Testis (tissue), 2 donors: ENCODE measurements at regions not wholly inside any gene's neighbourhood (a gene's known extent, or its start where the extent isn't known, plus 50 kb on each side); places are given as distances from the start of the nearest gene placed in this dataset.

Source experiments
- DNase-seq: peaks from one replicate; pipeline ENCODE4 v3.0.0-alpha.2; 2019
- H3K27ac ChIP-seq, 2 donors: fragments of 200-600 bp; sonication (generic); one replicate each; pipeline ENCODE4 v1.5.1; 2019
- H3K27me3 ChIP-seq: fragments of 200-600 bp; sonication (generic); one replicate; pipeline ENCODE4 v1.5.1; 2019
- H3K36me3 ChIP-seq: fragments of 200-600 bp; sonication (generic); one replicate; pipeline ENCODE4 v1.5.1; 2017; ENCODE audit warnings: low read depth; ENCODE audit errors: missing control alignments
- H3K4me1 ChIP-seq: fragments of 200-600 bp; sonication (generic); one replicate; pipeline ENCODE4 v1.5.1; 2019
- H3K4me3 ChIP-seq, 2 donors: fragments of 200-600 bp; sonication (generic); one replicate each; pipeline ENCODE4 v1.5.1; 2017 to 2019
- H3K9me3 ChIP-seq: fragments of 200-600 bp; sonication (generic); one replicate; pipeline ENCODE4 v1.5.1; 2017
- POLR2A ChIP-seq: fragments of 450-650 bp; IDR thresholded peaks from one replicate; pipeline ENCODE4 v1.6.1; 2017; ENCODE audit warnings: antibody characterized with exemption, mild to moderate bottlenecking, moderate library complexity
- WGBS, 2 donors: methylation state at CpG; one replicate each; pipeline ENCODE4 v1.1.5; 2018; 5-methylcytosine and 5-hydroxymethylcytosine counted together
- intact Hi-C: fragments of 100-400 bp; cut with DNase I; formaldehyde crosslinking; loops from one replicate; pipeline ENCODE4 v1.15.1; 2023; ENCODE audit warnings: low total_unique reads
- TF ChIP-seq, protein P1 (sequence below), 3 experiments: fragments of 450-650 bp in 2 of 3; fragments of 200-600 bp in 1 of 3; sonication (generic) in 1 of 3; IDR thresholded peaks; one replicate each; pipeline ENCODE4 v1.5.1; 2016 to 2019; ENCODE audit warnings: antibody characterized with exemption in 3 of 3, mild to moderate bottlenecking in 2 of 3, moderate library complexity in 1 of 3

- H3K4me3 ChIP-seq = no peak overlapping the region
- intact Hi-C loops = no loop called here
- H3K4me1 ChIP-seq = no peaks in the 10 kb centered on the region
- DNase-seq = no peak
- 89 to 94% methylated on average over 3 of the region's 3 CpGs for WGBS, 2 donors
- no peak overlapping the region for H3K27ac ChIP-seq
- H3K36me3 ChIP-seq = no peaks in the 10 kb centered on the region
- H3K9me3 ChIP-seq = no peaks in the 10 kb centered on the region
- H3K27me3 ChIP-seq = no peaks in the 10 kb centered on the region
- TF ChIP-seq POLR2A = no peak
- TF ChIP-seq, protein P1, sequence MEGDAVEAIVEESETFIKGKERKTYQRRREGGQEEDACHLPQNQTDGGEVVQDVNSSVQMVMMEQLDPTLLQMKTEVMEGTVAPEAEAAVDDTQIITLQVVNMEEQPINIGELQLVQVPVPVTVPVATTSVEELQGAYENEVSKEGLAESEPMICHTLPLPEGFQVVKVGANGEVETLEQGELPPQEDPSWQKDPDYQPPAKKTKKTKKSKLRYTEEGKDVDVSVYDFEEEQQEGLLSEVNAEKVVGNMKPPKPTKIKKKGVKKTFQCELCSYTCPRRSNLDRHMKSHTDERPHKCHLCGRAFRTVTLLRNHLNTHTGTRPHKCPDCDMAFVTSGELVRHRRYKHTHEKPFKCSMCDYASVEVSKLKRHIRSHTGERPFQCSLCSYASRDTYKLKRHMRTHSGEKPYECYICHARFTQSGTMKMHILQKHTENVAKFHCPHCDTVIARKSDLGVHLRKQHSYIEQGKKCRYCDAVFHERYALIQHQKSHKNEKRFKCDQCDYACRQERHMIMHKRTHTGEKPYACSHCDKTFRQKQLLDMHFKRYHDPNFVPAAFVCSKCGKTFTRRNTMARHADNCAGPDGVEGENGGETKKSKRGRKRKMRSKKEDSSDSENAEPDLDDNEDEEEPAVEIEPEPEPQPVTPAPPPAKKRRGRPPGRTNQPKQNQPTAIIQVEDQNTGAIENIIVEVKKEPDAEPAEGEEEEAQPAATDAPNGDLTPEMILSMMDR (IDR thresholded peaks at IDR 0.05) = no peak
Observed at GRCh38 chr1:198888379-198888943, 249.6 kb downstream of the PTPRC start.

GRCh38 chr1:198889101-198889500 lies 250.3 kb downstream of the PTPRC start:
- H3K27me3 ChIP-seq = no peaks in the 10 kb centered on the region
- no peak for TF ChIP-seq POLR2A
- TF ChIP-seq, protein P1 (IDR thresholded peaks at IDR 0.05) = no peak
- H3K4me1 ChIP-seq = no peaks in the 10 kb centered on the region
- DNase-seq = no peak
- WGBS, 2 donors = 86% methylated on average over 1 of the region's 1 CpG
- intact Hi-C loops = no loop called here
- H3K36me3 ChIP-seq = no peaks in the 10 kb centered on the region
- no peak overlapping the region for H3K4me3 ChIP-seq
- H3K9me3 ChIP-seq = no peaks in the 10 kb centered on the region
- no peak overlapping the region for H3K27ac ChIP-seq

DNA sequence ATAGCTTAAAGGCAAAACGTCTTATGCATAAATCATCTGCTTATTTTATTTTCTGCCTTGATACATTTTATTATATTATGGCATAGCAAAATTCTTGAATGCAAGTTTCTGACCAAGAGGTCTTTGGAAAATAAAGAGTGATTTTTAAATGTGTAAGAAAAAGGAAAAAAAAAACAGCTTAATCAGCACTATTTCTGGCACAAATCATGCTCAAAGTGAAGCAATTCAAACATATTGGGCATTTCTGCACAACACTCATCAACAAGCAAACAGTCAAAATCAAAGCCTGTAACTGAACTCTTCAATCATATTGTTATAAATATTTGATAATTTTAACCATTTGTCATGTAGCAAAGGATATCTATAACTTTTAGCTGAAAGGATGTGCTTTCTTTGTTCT lies 250.9 kb downstream of the PTPRC start:
- TF ChIP-seq, protein P1 (IDR thresholded peaks at IDR 0.05) = no peak
- no peak for TF ChIP-seq POLR2A
- no peaks in the 10 kb centered on the region for H3K36me3 ChIP-seq
- H3K9me3 ChIP-seq = no peaks in the 10 kb centered on the region
- H3K27me3 ChIP-seq = no peaks in the 10 kb centered on the region
- no peaks in the 10 kb centered on the region for H3K4me1 ChIP-seq
- H3K4me3 ChIP-seq = no peak overlapping the region
- DNase-seq = no peak
- intact Hi-C loops = no loop called here
- H3K27ac ChIP-seq = no peak overlapping the region
- WGBS, 2 donors = 73 to 79% methylated on average over 1 of the region's 1 CpG

GRCh38 chr1:198890214-198890930 lies 251.5 kb downstream of the PTPRC start:
- H3K27ac ChIP-seq = no peak overlapping the region
- H3K9me3 ChIP-seq = no peaks in the 10 kb centered on the region
- H3K27me3 ChIP-seq = no peaks in the 10 kb centered on the region
- no peak for TF ChIP-seq POLR2A
- TF ChIP-seq, protein P1 (IDR thresholded peaks at IDR 0.05) = no peak
- H3K4me3 ChIP-seq = no peak overlapping the region
- no peak for DNase-seq
- H3K4me1 ChIP-seq = no peaks in the 10 kb centered on the region
- 75 to 79% methylated on average over 4 of the region's 4 CpGs for WGBS, 2 donors
- intact Hi-C loops = no loop called here
- H3K36me3 ChIP-seq = no peaks in the 10 kb centered on the region

DNA sequence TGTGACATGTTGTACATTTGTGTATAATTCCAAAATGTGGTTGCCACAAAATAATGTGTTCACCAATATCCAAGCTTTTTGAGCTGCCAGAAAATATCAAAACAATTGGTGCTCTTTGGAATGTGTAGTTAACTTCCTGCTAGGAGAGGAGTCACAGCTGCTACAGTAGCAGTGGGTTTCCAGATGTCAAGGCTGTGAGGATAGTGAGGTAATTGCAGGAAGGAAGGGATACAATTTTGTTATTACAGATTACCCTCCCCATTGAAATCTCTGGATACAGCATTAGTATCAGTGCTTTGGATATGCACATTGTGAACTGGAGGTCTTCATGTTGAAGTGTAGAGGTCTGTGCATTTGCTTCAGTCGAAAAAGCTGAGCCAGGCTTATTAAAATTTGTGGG lies 253.2 kb downstream of the PTPRC start:
- no peaks in the 10 kb centered on the region for H3K4me1 ChIP-seq
- no peak overlapping the region for H3K27ac ChIP-seq
- intact Hi-C loops = no loop called here
- WGBS, 2 donors = 35 to 48% methylated on average over 1 of the region's 1 CpG
- no peak overlapping the region for H3K4me3 ChIP-seq
- H3K36me3 ChIP-seq = no peaks in the 10 kb centered on the region
- TF ChIP-seq POLR2A = no peak
- TF ChIP-seq, protein P1 (IDR thresholded peaks at IDR 0.05) = no peak
- no peak for DNase-seq
- H3K27me3 ChIP-seq = no peaks in the 10 kb centered on the region
- H3K9me3 ChIP-seq = no peaks in the 10 kb centered on the region
